ENCODE measurements at regions not wholly inside any gene's neighbourhood (a gene's known extent, or its start where the extent isn't known, plus 50 kb on each side); places are given as distances from the start of the nearest gene placed in this dataset.

GRCh38 chr6:110033101-110033500 lies 55.0 kb downstream of the GPR6 start:
- Histone ChIP-seq H3K27ac (ENCODE audit: low read depth) (no peak overlapping the region), H3K4me3 (ENCODE audit: low read depth, low read length) (no peak overlapping the region), H3K4me1 (ENCODE audit: insufficient read depth) (no peaks in the 10 kb centered on the region), H3K36me3 (ENCODE audit: insufficient read depth) (no peaks in the 10 kb centered on the region)
- DNase-seq (ENCODE audit: extremely low spot score), result no peak
- WGBS, result 94% methylated on average over 7 of the region's 7 CpGs

DNA sequence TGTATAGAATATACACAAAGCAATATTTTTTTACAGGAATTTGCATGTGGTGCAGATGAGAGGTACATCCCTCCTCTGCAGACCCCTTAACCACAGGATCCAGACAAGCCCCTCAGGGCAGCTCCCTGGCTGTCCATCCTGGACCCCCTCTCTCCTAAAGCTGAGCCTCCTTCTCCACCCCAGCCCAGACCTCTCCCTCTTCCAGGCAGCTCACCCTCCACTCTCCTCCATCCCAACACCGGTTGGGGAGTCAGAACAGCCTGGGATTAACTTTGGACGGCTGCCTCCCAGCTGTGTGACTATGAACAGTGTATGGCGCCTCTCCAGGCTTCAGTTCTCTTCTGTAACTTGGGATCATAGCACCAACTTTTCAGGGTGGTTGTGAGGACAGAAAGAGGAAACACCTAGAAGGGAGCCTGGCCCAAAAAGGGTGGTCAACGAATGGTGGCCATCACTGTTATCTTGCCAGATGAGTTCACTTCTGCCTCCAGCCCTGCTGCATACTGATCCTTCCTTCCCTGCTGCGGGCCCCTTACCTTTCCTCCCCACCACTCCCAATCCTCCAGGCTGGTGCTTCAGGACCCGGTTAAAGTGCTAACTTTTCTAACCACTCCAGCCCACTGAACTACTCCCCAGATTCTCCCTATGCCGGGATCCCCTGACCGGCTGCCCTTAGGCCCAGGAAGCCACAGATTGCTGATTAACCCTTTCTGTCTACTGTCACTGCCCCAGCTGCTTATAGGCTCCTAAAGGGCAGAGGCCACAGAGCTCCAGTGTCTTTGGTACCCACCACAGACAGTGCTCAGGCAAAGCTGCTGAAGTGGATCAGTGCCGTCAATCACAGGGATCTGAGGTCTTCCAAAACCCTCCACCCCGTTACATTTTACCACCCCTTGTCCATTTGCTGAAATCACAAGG lies 55.9 kb downstream of the GPR6 start:
- Histone ChIP-seq H3K4me3 (ENCODE audit: low read depth, low read length) (no peak overlapping the region), H3K36me3 (ENCODE audit: insufficient read depth) (no peaks in the 10 kb centered on the region), H3K27ac (ENCODE audit: low read depth) (no peak overlapping the region), H3K4me1 (ENCODE audit: insufficient read depth) (no peaks in the 10 kb centered on the region)
- WGBS, result 63% methylated on average over 10 of the region's 10 CpGs
- no peak for DNase-seq (ENCODE audit: extremely low spot score)

GRCh38 chr6:110034667-110035036 lies 56.5 kb downstream of the GPR6 start:
- H3K36me3 ChIP-seq (ENCODE audit: insufficient read depth), result no peaks in the 10 kb centered on the region
- no peak for DNase-seq (ENCODE audit: extremely low spot score)
- no peak overlapping the region for H3K4me3 ChIP-seq (ENCODE audit: low read depth, low read length)
- H3K27ac ChIP-seq (ENCODE audit: low read depth), result no peak overlapping the region
- 59% methylated on average over 8 of the region's 8 CpGs for whole genome bisulfite sequencing
- H3K4me1 ChIP-seq (ENCODE audit: insufficient read depth), result no peaks in the 10 kb centered on the region

- 95% methylated on average over 5 of the region's 5 CpGs for WGBS
- DNase-seq (ENCODE audit: extremely low spot score), result no peak
Measured at GRCh38 chr6:110035321-110035720, 57.2 kb downstream of the GPR6 start.

DNA sequence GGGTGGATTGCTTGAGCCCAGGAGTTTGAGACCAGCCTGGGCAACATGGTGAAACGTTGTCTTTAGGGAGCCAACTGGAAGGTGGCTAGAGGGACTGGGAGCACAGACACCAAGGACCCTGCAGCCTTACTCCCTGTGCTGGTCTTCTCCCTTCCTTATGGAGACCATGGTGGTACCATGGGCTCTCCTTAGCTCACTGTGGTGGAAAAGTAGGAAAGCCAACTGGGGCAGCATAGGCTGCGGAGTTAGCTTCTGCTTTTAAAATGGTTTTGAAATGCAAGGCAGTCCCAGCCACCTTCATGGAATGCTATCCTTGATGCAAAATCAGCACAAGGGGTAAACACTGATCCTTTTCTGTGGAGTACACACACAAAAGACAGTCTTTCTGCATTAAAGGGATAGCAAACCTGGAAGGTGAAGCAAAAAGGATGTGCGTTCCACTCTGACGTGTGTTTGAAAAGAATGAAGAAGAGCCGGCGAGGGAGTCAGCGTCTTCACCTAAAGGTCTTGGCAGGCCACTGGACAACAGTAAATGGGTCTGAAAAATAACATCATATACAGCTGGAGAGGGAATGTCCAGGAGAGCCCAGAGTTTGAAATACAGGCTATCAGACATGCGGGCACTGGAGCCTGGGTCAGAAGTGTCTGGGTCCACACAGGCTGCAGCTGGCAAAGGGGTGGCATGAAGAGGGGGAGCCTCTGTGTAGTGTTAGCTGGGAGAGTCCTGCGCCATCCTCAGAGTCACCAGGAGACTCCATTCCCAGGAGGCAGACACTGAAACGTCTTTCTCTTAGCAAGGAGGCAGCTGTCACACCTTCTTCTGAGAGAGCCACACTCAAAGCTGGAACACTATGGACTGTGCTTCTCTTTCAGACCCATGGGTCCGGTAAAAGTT lies 58.5 kb downstream of the GPR6 start:
- Histone ChIP-seq H3K36me3 (ENCODE audit: insufficient read depth) (no peaks in the 10 kb centered on the region), H3K4me3 (ENCODE audit: low read depth, low read length) (no peak overlapping the region), H3K27ac (ENCODE audit: low read depth) (no peak overlapping the region), H3K4me1 (ENCODE audit: insufficient read depth) (no peaks in the 10 kb centered on the region)
- DNase-seq (ENCODE audit: extremely low spot score), result no peak
- WGBS, result 89% methylated on average over 11 of the region's 11 CpGs

More at GRCh38 chr6:110035321-110035720, 57.2 kb downstream of the GPR6 start:
- Histone ChIP-seq H3K27ac (ENCODE audit: low read depth) (no peak overlapping the region), H3K4me1 (ENCODE audit: insufficient read depth) (no peaks in the 10 kb centered on the region), H3K36me3 (ENCODE audit: insufficient read depth) (no peaks in the 10 kb centered on the region), H3K4me3 (ENCODE audit: low read depth, low read length) (no peak overlapping the region)

DNA sequence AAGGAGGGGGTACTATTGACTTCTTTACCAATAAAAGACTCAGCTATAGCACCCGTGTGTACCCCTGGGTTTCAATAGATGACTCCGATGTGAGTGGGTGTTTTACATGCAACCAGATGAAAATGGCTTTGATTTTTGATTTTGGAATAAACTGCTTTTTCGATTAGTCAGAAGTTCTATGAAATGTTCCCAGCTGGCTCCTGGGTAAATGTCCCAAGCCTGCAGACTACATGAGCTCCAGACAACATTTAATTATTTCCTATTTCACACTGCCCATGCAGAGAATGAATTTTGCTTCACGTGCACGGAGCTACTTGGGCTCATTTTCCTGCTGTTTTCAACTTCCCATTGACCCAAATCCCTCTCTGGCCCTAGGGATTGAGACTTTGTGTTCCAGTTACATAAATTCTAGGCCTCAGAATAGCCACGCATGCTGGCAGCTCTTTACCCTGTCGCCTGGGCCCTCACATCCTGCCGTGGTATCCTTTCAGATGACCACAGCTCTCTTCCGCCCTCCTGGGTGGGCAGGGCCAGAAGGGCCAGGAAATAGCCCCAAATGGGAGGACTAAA lies 59.7 kb downstream of the GPR6 start:
- no peak for DNase-seq (ENCODE audit: extremely low spot score)
- Histone ChIP-seq H3K36me3 (ENCODE audit: insufficient read depth) (no peaks in the 10 kb centered on the region), H3K4me1 (ENCODE audit: insufficient read depth) (no peaks in the 10 kb centered on the region), H3K27ac (ENCODE audit: low read depth) (no peak overlapping the region), H3K4me3 (ENCODE audit: low read depth, low read length) (no peak overlapping the region)
- WGBS, result 80% methylated on average over 9 of the region's 9 CpGs

GRCh38 chr6:110039364-110039980 lies 61.4 kb downstream of the GPR6 start:
- H3K4me3 ChIP-seq (ENCODE audit: low read depth, low read length), result no peak overlapping the region
- H3K36me3 ChIP-seq (ENCODE audit: insufficient read depth), result no peaks in the 10 kb centered on the region
- WGBS, result 13% methylated on average over 7 of the region's 7 CpGs
- DNase-seq (ENCODE audit: extremely low spot score), result peak; percentile 80
- no peak overlapping the region for H3K27ac ChIP-seq (ENCODE audit: low read depth)
- H3K4me1 ChIP-seq (ENCODE audit: insufficient read depth), result no peaks in the 10 kb centered on the region

DNA sequence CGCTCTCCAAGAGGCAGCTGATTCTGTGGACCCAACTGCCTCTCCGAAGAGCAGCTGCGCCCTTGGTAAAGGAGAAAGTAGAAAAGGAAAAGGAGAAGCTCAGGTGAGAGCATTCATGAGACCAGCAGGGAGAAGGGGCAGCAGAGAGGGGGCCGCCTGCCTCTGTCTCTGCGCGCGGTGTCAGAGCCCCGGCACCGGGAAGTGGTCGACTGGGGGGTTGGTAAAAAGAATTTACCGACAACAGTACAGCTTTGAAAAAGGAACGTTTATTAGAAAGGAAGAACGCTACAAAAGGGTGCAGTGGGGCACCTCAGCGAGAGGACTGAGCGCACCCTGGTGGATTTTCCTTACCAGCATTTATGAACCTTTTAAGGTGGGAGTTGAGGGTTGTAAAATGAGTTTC lies 61.9 kb downstream of the GPR6 start:
- DNase-seq (ENCODE audit: extremely low spot score), result peak; percentile 13
- Histone ChIP-seq H3K4me1 (ENCODE audit: insufficient read depth) (no peaks in the 10 kb centered on the region), H3K36me3 (ENCODE audit: insufficient read depth) (no peaks in the 10 kb centered on the region), H3K27ac (ENCODE audit: low read depth) (no peak overlapping the region), H3K4me3 (ENCODE audit: low read depth, low read length) (no peak overlapping the region)
- WGBS, result 17% methylated on average over 15 of the region's 15 CpGs

DNA sequence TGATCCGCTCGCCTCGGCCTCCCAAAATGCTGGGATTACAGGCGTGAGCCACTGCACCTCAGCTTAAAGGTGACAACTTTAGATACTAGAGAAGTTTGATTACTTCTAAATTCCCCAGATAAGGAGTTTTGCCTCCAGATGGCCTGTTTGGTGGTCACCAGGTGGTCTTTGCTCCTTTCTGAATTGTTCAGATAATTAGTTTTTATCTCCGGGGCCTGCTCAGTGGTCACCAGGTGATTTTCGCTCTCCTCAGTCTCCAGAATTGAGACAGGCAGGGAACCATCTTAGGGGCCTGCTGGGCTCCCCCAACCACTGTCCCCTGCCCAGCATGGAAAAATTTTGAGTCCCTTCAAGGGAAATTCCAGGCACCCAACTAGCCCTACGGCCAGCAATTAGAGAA lies 62.6 kb downstream of the GPR6 start:
- no peaks in the 10 kb centered on the region for H3K4me1 ChIP-seq (ENCODE audit: insufficient read depth)
- H3K27ac ChIP-seq (ENCODE audit: low read depth), result no peak overlapping the region
- whole genome bisulfite sequencing, result 89% methylated on average over 7 of the region's 7 CpGs
- no peaks in the 10 kb centered on the region for H3K36me3 ChIP-seq (ENCODE audit: insufficient read depth)
- no peak overlapping the region for H3K4me3 ChIP-seq (ENCODE audit: low read depth, low read length)
- no peak for DNase-seq (ENCODE audit: extremely low spot score)

GRCh38 chr6:110041126-110041525 lies 63.0 kb downstream of the GPR6 start:
- Histone ChIP-seq H3K4me1 (ENCODE audit: insufficient read depth) (no peaks in the 10 kb centered on the region), H3K4me3 (ENCODE audit: low read depth, low read length) (no peak overlapping the region), H3K36me3 (ENCODE audit: insufficient read depth) (no peaks in the 10 kb centered on the region), H3K27ac (ENCODE audit: low read depth) (no peak overlapping the region)
- DNase-seq (ENCODE audit: extremely low spot score), result no peak
- WGBS, result 37% methylated on average over 2 of the region's 2 CpGs

DNA sequence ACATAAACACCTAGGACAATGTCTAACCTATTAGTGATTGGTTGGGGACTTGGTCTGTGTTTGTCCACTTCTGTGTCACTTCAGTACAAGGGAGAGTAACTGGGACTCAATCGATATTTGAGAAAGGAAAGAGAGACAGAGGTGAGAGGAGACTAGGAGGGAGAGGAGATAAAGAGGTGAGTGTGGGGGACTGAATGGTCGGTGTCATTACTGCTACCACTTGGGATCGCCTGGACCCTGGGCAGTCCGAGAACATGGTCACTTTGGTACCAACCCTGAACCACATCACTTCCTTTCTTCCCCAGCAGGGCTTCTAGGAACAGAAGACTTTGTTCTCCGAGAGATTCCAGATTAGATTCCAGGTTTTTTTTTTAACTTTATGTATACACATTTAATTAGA lies 63.7 kb downstream of the GPR6 start:
- no peak for DNase-seq (ENCODE audit: extremely low spot score)

DNA sequence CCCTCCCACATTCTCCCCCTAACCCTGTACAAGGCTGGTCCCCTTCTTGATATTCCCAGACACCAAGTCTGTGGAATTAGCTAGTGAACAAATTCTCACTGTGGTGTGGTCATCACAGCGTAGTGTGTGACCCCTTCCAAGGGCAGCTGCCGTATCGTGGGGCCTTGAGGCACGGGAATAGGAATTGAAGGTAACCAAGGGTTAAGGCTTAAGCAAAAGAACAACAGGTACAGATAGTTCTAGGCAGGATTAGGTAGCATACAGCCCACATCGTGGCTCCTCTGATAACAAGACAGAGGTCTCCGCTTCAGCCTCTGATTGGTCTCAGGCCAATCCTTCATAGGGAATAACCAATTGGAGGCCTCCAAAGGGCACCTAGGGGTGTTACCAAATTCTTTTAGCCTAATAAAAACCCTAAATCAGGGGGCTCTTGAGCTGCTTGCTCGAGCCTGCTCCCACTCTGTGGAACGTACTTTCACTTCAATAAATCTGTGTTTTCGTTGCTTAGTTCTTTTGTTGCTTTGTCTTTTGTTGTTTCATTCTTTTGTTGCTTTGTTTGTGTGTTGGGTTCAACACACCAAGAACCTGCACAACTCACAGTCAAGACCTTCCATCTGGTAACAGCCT lies 64.7 kb downstream of the GPR6 start:
- Histone ChIP-seq H3K36me3 (ENCODE audit: insufficient read depth) (no peaks in the 10 kb centered on the region), H3K4me1 (ENCODE audit: insufficient read depth) (no peaks in the 10 kb centered on the region), H3K27ac (ENCODE audit: low read depth) (no peak overlapping the region), H3K4me3 (ENCODE audit: low read depth, low read length) (no peak overlapping the region)
- WGBS, result 81% methylated on average over 9 of the region's 9 CpGs
- DNase-seq (ENCODE audit: extremely low spot score), result no peak

More for the DNA sequence above, 63.7 kb downstream of the GPR6 start:
- Histone ChIP-seq H3K4me1 (ENCODE audit: insufficient read depth) (no peaks in the 10 kb centered on the region), H3K27ac (ENCODE audit: low read depth) (no peak overlapping the region), H3K36me3 (ENCODE audit: insufficient read depth) (no peaks in the 10 kb centered on the region), H3K4me3 (ENCODE audit: low read depth, low read length) (no peak overlapping the region)
- WGBS, result 82% methylated on average over 5 of the region's 5 CpGs
